SH-SY5Y (cell line): ENCODE measurements at regions not wholly inside any gene's neighbourhood (a gene's known extent, or its start where the extent isn't known, plus 50 kb on each side); places are given as distances from the start of the nearest gene placed in this dataset.

Experiments
- GATA2 ChIP-seq: IDR thresholded peaks from 2 replicates; pipeline ENCODE4 v1.6.1; 2011; ENCODE audit warnings: mild to moderate bottlenecking, low read depth, low read length
- GATA3 ChIP-seq: IDR thresholded peaks from 2 replicates; pipeline ENCODE4 v1.6.1; 2011; ENCODE audit warnings: low read depth, mild to moderate bottlenecking, low read length, moderate library complexity

DNA sequence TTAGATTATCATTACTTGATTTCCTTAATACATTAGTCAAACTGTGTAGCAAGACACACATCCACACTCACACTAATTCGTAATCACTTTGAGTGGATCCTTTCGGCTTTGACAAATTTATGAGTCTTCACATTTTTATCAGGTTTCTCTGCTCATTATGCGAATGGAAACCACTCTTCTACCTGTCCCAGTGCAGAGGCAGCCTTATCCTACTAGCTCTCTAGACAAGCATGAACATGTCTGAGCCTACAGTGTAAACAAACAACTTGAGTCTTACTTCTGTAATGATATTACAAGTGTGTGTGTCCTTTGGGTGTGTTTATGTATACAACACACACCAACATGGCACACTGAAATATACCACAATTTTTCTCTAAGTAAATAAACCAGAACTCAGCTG, 361.9 kb upstream of the CHST9 start:
- TF ChIP-seq GATA3 = no peak
- TF ChIP-seq GATA2 = no peak
